Stimulated activated naive CD4-positive, alpha-beta T cell treated with Interleukin-2 at 50 U/mL for 16 hours (primary cell): ENCODE measurements at regions not wholly inside any gene's neighbourhood (a gene's known extent, or its start where the extent isn't known, plus 50 kb on each side); places are given as distances from the start of the nearest gene placed in this dataset.
"Not testable (repeated sequence)": the region's sequence is repeated elsewhere in the genome, so short reads cannot be mapped to it uniquely, and the experiment has no call there.

Experiments
- DNase-seq: peaks from one replicate; lab custom pipeline; 2025; lab: John Stamatoyannopoulos, UW

GRCh38 chr9:79387101-79387835 is 184.5 kb upstream of the TLE4 start:
- DNase-seq: no peak

- DNase-seq: no peak
Observed at GRCh38 chr9:79390077-79390698, 181.6 kb upstream of the TLE4 start.

DNA sequence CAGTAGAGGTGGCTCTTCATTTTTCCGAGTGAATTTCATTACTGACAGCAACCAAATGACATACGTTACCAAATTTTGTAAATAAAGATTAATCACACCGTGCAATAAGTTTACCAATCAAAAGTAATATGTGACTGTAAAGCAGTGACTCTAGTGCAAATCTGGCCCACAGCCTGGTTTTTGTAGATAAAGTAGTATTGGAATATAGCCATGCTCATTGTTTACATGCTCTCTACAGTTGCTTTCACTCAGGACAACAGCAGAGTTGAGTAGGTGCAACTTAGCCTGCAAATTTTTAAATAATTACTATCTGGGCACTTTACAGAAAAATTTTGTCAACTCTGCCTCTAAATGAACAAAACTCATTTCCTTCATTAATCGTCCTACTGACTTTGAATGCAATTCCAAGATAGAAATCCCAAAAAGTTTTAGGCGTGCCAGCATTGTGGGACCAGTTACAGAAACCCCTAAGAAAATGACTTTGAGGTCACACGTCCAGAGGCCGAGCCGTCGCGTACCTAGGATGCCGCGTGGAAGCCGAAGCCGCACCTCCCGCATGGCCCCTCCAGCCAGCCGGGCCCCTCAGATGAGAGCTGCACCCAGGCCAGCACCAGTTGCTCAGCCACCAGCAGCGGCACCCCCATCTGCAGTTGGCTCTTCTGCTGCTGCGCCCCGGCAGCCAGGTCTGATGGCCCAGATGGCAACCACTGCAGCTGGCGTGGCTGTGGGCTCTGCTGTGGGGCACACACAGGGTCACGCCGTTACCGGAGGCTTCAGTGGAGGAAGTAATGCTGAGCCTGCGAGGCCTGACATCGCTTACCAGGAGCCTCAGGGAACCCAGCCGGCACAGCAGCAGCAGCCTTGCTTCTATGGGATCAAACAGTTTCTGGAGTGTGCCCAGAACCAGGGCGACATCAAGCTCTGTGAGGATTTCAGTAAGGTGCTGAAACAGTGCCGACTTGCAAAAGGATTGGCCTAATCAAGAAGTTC is 180.7 kb upstream of the TLE4 start:
- DNase-seq: no peak

DNA sequence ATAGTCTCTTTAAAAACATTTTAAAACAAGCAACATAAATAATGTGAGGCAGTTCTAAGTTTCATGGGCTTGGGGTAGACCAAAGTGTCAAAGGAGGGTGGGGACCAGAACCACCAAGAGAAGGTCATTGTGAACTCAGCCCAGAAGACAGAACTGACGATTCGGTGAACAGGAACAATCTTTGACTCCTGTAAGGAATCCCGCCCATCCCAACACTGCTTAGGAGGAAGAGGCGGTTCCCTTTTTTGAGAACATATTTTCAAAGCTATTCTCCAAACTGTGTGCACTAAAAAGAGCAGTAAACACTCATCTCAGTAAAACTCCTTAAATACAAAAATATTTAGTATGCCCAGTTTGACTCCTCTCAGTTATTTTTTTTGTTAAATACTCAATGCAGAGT is 176.5 kb upstream of the TLE4 start:
- no peak for DNase-seq

GRCh38 chr9:79395755-79396154 is 176.0 kb upstream of the TLE4 start:
- no peak for DNase-seq

GRCh38 chr9:79396168-79396567 is 175.6 kb upstream of the TLE4 start:
- no peak for DNase-seq

DNA sequence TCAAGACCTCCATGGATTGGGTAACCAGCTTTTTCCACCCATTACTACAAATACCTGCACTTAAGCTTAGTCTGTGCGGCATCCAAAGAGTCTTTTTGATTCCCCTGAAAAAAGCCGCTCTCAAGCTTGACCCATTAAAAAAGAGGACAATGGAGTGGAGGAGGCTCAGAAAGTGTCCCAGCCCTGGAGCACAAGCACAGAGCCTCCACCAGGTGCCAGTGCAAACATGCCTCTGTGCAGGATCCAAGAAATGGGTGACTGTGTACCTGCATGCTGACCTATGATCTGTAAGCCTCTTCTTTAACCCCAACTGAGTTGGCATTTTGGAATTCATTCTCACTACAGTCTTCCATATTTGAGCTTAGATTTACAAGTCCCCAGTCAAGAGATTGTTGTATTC is 168.3 kb upstream of the TLE4 start:
- DNase-seq: no peak

GRCh38 chr9:79408200-79408599 is 163.6 kb upstream of the TLE4 start:
- no peak for DNase-seq

DNA sequence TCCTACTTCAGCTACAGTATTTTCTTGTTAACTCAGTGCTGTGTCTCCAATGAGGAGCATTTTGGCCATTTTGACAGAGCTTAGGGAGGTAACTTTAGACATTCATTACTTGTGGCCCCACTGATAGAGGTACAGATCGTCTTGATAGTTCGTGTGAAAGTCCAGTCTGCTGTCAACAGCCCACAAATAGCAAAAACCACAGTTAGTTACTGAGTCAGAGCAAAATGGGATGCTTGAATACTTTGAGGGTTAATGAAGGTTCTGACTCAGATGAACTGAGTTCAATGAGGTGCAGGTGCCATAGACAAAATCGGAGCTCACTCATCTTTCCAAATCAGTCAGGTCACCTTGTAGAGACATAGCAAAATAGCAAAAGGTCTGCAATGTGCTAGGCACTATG is 163.1 kb upstream of the TLE4 start:
- no peak for DNase-seq

GRCh38 chr9:79409182-79409823 is 162.5 kb upstream of the TLE4 start:
- DNase-seq: no peak

- DNase-seq: no peak
Observed at GRCh38 chr9:79425840-79426239, 145.9 kb upstream of the TLE4 start.

DNA sequence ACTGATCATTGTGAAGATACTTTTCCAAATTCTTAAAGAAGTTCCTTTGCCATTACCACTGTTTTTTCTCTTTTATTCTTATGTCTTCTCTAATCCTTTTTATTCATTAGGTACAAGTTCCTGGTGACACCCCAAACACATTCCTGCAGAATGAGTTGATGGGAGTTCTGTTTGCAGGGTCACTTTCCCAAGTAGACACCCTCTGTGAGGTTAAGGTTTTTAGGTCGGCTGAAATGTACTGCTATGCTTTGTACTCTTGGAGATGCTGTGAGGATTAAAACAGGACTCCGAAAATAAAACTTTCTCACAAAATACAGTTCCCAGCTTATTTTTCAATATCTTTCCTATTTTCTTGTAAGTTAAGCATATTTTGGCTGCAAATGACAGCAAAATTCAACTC is 143.3 kb upstream of the TLE4 start:
- no peak for DNase-seq

DNA sequence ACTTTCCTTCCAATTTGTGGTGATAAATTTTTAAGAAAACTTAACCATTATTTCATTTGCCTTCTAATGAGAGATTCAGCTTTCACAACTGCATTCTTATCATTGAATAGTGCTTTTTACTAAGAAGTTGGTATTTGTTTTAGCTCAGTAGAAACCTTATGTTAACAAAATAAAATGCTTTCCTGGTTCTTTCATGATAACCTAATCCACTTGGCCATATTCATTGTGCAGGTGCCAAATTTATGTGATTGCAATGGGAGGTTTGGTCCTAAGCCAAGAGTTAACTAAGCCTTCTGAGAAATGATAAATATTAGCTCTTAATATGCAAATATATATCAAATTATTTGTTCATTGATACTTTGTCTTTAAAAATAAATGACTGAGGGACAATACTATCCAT is 141.1 kb upstream of the TLE4 start:
- DNase-seq: no peak

- DNase-seq: no peak
Observed at GRCh38 chr9:79431019-79431679, 140.6 kb upstream of the TLE4 start.

GRCh38 chr9:79432485-79432884 is 139.3 kb upstream of the TLE4 start:
- DNase-seq: no peak

GRCh38 chr9:79433703-79434102 is 138.1 kb upstream of the TLE4 start:
- DNase-seq: no peak

DNA sequence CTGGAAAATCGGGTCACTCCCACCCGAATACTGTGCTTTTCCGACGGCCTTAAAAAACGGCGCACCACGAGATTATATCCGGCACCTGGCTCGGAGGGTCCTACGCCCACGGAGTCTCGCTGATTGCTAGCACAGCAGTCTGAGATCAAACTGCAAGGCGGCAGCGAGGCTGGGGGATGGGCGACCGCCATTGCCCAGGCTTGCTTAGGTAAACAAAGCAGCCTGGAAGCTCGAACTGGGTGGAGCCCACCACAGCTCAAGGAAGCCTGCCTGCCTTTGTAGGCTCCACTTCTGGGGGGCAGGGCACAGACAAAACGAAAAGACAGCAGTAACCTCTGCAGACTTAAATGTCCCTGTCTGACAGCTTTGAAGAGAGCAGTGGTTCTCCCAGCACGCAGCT is 132.5 kb upstream of the TLE4 start:
- not testable (repeated sequence) for DNase-seq

- no peak for DNase-seq
Observed at GRCh38 chr9:79446523-79447307, 125.0 kb upstream of the TLE4 start.

DNA sequence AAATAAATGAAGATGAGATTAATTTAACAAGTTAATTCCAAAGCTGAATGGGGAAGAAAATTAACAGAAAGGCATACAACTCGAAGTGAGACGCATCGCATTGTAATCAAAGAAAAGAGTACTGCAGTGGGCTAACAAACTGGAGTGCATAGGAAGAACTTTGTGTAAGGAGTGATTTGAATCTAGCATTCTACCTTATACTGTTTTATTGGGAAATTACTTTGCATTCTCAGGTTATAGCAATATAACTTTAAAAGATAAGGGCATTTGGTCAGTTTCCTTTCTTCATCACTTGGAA is 124.5 kb upstream of the TLE4 start:
- no peak for DNase-seq

DNA sequence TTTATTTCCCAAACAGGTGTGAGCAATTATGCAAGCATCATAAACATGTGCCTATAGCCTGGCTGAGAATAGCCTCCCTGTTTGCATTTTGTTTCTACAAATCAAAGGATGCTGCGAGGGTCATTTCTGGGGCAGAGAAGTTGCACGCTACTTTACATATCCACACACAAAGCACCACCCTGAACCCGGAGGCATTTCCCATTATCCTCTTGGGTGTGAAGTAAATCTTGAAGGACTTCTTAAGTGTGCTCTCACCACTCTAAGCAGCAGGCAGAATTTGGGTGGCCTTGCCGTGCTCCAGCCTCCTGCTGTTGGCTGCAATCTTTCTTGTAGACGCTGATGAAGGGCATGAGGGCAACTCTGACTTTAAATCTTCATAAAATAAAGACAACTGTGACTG is 124.0 kb upstream of the TLE4 start:
- no peak for DNase-seq

DNA sequence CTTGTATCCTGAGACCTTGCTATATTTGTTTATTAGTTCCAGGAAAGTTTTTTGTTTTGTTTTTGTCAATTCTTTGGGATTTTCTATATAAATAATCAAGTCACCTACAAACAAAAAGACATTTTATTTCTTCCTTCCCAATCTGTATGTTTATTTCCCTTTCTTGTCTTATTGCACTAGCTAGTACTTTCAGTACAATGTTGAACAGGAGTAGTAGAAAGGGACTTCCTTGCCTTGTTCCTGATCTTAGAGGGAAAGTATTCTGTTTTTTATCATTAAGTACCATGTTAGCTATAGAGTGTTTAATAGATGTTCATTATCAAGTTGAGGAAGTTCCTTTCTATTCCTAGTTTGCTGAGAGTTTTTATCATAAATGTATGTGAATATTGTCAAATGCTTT is 119.5 kb upstream of the TLE4 start:
- DNase-seq: no peak
